Loucy (cell line): ENCODE measurements at regions not wholly inside any gene's neighbourhood (a gene's known extent, or its start where the extent isn't known, plus 50 kb on each side); places are given as distances from the start of the nearest gene placed in this dataset.

Source experiments
- H2AFZ ChIP-seq: fragments of 200-600 bp; sonication (generic); 2 replicates; pipeline ENCODE4 v1.6.0; 2016; ENCODE audit warnings: antibody characterized with exemption, mild to moderate bottlenecking, low read length, moderate library complexity
- H3F3A ChIP-seq: fragments of 200-600 bp; 2 replicates; pipeline ENCODE4 v1.6.0; 2016; ENCODE audit warnings: antibody characterized with exemption, low read depth, mild to moderate bottlenecking
- H3K27me3 ChIP-seq: fragments of 200-600 bp; sonication (generic); 2 replicates; pipeline ENCODE4 v1.6.1; 2014; ENCODE audit warnings: low read length, mild to moderate bottlenecking; ENCODE audit not compliant: insufficient read depth, poor library complexity, severe bottlenecking
- H3K36me3 ChIP-seq: fragments of 200-600 bp; sonication (generic); 2 replicates; pipeline ENCODE4 v1.6.1; 2016; ENCODE audit warnings: low read length; ENCODE audit not compliant: insufficient read depth
- H3K4me1 ChIP-seq: fragments of 200-600 bp; sonication (generic); 2 replicates; pipeline ENCODE4 v1.5.1; 2014; ENCODE audit warnings: low read length, mild to moderate bottlenecking; ENCODE audit not compliant: insufficient read depth, poor library complexity, severe bottlenecking
- H3K4me2 ChIP-seq: fragments of 200-600 bp; sonication (generic); 2 replicates; pipeline ENCODE4 v1.6.0; 2014; ENCODE audit warnings: antibody characterized with exemption, low read length, low read depth, mild to moderate bottlenecking; ENCODE audit not compliant: poor library complexity, severe bottlenecking
- H3K4me3 ChIP-seq: fragments of 200-600 bp; sonication (generic); 2 replicates; pipeline ENCODE4 v1.5.1; 2014; ENCODE audit warnings: low read length, mild to moderate bottlenecking, mixed read lengths; ENCODE audit not compliant: poor library complexity, severe bottlenecking
- H3K79me2 ChIP-seq: fragments of 200-600 bp; sonication (generic); 2 replicates; pipeline ENCODE4 v1.6.1; 2014; ENCODE audit warnings: low read length; ENCODE audit not compliant: insufficient read depth
- H3K9ac ChIP-seq: fragments of 200-600 bp; sonication (generic); 2 replicates; pipeline ENCODE4 v1.6.0; 2014; ENCODE audit warnings: mild to moderate bottlenecking, low read depth, low read length, moderate library complexity; ENCODE audit not compliant: poor library complexity, severe bottlenecking
- H3K9me2 ChIP-seq: fragments of 200-600 bp; sonication (generic); replicated peaks from 2 replicates; pipeline ENCODE4 v1.6.1; 2016; ENCODE audit warnings: low read depth, low read length, mixed read lengths
- H3K9me3 ChIP-seq: fragments of 200-600 bp; sonication (generic); 2 replicates; pipeline ENCODE4 v1.6.1; 2014; ENCODE audit warnings: mild to moderate bottlenecking, antibody characterized with exemption, low read length, low read depth; ENCODE audit not compliant: insufficient read depth
- H4K20me1 ChIP-seq: fragments of 200-600 bp; sonication (generic); 2 replicates; pipeline ENCODE4 v1.6.0; 2014; ENCODE audit warnings: antibody characterized with exemption, low read length, mild to moderate bottlenecking; ENCODE audit not compliant: insufficient read depth, poor library complexity, severe bottlenecking
- EZH2phosphoT487 ChIP-seq: fragments of 200-600 bp; IDR thresholded peaks from 2 replicates; pipeline ENCODE4 v1.6.1; 2018; ENCODE audit warnings: antibody characterized with exemption, mild to moderate bottlenecking, moderate library complexity, borderline replicate concordance
- TF ChIP-seq, protein P1 (sequence below): fragments of 200-600 bp; sonication (generic); conservative IDR thresholded peaks from 2 replicates; pipeline ENCODE4 v1.5.1; 2014; ENCODE audit warnings: mild to moderate bottlenecking, antibody characterized with exemption, low read length

DNA sequence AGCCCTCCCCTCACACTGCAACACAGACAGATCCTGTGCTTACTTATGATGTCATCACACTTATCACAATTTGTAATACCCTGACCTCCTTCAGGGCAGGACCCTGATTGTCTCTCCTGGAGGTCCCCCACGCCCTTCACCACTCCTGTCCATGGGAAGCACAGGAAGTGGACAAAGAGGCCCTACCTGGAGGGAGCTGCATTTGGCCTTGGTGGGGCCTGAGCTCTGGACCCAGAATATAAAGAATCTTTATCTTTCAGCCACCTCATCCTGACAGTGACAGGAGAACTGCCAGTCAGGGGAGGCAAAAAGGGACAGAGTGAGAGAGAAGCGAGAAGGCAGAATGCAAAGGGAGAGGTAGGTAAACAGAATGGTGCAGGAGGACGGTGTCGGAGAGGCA is 303.4 kb upstream of the N4BP1 start:
- TF ChIP-seq, protein P1, sequence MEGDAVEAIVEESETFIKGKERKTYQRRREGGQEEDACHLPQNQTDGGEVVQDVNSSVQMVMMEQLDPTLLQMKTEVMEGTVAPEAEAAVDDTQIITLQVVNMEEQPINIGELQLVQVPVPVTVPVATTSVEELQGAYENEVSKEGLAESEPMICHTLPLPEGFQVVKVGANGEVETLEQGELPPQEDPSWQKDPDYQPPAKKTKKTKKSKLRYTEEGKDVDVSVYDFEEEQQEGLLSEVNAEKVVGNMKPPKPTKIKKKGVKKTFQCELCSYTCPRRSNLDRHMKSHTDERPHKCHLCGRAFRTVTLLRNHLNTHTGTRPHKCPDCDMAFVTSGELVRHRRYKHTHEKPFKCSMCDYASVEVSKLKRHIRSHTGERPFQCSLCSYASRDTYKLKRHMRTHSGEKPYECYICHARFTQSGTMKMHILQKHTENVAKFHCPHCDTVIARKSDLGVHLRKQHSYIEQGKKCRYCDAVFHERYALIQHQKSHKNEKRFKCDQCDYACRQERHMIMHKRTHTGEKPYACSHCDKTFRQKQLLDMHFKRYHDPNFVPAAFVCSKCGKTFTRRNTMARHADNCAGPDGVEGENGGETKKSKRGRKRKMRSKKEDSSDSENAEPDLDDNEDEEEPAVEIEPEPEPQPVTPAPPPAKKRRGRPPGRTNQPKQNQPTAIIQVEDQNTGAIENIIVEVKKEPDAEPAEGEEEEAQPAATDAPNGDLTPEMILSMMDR = no peak
- no peak for TF ChIP-seq EZH2phosphoT487

GRCh38 chr16:48912360-48912759 is 302.4 kb upstream of the N4BP1 start:
- no peaks in the 10 kb centered on the region for H4K20me1 ChIP-seq
- no peaks in the 10 kb centered on the region; the same call in 1 of the 2 replicates for H3K9me3 ChIP-seq
- no peaks in the 10 kb centered on the region for H3K9me2 ChIP-seq
- TF ChIP-seq, protein P1 = no peak
- no peak for TF ChIP-seq EZH2phosphoT487
- no peak overlapping the region for H3K4me3 ChIP-seq
- no peaks in the 10 kb centered on the region for H3K4me1 ChIP-seq
- H3K4me2 ChIP-seq = no peak overlapping the region
- no peaks in the 10 kb centered on the region for H3F3A ChIP-seq
- H3K27me3 ChIP-seq = no peaks in the 10 kb centered on the region
- no peak overlapping the region for H2AFZ ChIP-seq
- no peak overlapping the region for H3K9ac ChIP-seq
- H3K79me2 ChIP-seq = no peaks in the 10 kb centered on the region
- H3K36me3 ChIP-seq = no peaks in the 10 kb centered on the region

More for the DNA sequence above, 303.4 kb upstream of the N4BP1 start:
- no peaks in the 10 kb centered on the region for H3K9me3 ChIP-seq
- H3K27me3 ChIP-seq = no peaks in the 10 kb centered on the region
- H2AFZ ChIP-seq = no peak overlapping the region
- no peaks in the 10 kb centered on the region for H3K79me2 ChIP-seq
- no peaks in the 10 kb centered on the region for H3K36me3 ChIP-seq
- no peaks in the 10 kb centered on the region for H4K20me1 ChIP-seq
- H3K4me2 ChIP-seq = no peak overlapping the region
- H3F3A ChIP-seq = no peaks in the 10 kb centered on the region
- H3K4me3 ChIP-seq = no peak overlapping the region
- no peaks in the 10 kb centered on the region for H3K4me1 ChIP-seq
- H3K9ac ChIP-seq = no peak overlapping the region
- no peaks in the 10 kb centered on the region for H3K9me2 ChIP-seq

DNA sequence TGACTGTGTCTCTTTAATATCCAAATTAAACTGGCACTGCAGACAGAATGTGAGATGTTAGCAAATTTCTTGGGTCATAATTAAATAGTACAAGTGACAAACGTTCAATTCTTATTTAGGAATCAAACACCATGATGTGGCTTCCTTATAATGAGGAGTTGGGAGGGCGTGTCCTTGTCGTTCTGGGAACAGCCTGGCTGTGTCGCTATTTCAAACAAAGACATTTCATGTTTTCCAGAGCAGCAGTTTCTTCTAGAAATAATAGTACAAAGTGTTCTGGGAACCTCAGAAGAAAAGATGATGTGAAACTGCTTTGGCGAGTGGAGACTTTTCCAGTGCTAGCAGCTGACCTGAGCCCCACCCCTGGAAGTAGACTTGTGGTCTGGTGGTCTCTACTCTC is 301.7 kb upstream of the N4BP1 start:
- Histone ChIP-seq H3K27me3 (no peaks in the 10 kb centered on the region), H3K79me2 (no peaks in the 10 kb centered on the region)
- TF ChIP-seq EZH2phosphoT487 = no peak
- TF ChIP-seq, protein P1 = no peak

More for the DNA sequence above, 301.7 kb upstream of the N4BP1 start:
- Histone ChIP-seq H3K4me1 (no peaks in the 10 kb centered on the region), H3K9me3 (no peaks in the 10 kb centered on the region; the same call in 1 of the 2 replicates), H3K36me3 (no peaks in the 10 kb centered on the region), H3K4me2 (no peak overlapping the region), H3K9ac (no peak overlapping the region), H3F3A (no peaks in the 10 kb centered on the region), H3K9me2 (no peaks in the 10 kb centered on the region), H3K4me3 (no peak overlapping the region), H2AFZ (no peak overlapping the region), H4K20me1 (no peaks in the 10 kb centered on the region)
